ENCODE measurements at regions not wholly inside any gene's neighbourhood (a gene's known extent, or its start where the extent isn't known, plus 50 kb on each side); places are given as distances from the start of the nearest gene placed in this dataset.

- Histone ChIP-seq H3K27ac (replicated peaks) (no peak overlapping the region), H3K27me3 (ENCODE audit: insufficient read depth, poor library complexity, severe bottlenecking) (no peaks in the 10 kb centered on the region), H3K4me3 (replicated peaks; ENCODE audit: insufficient read depth, low read length) (no peak overlapping the region)
- TF ChIP-seq SPI1 (IDR thresholded peaks at IDR 0.05; ENCODE audit: borderline replicate concordance, low read depth) (no peak), POLR2AphosphoS5 (IDR thresholded peaks at IDR 0.05; ENCODE audit: low read depth) (no peak), REST (IDR thresholded peaks at IDR 0.05; ENCODE audit: insufficient replicate concordance, low read depth) (no peak), CTCF (IDR thresholded peaks at IDR 0.05; ENCODE audit: insufficient read depth, low read length) (no peak), GABPA (IDR thresholded peaks at IDR 0.05; ENCODE audit: low read depth) (no peak)
- no peak for DNase-seq (ENCODE audit: low read depth in 1 of 2, low spot score in 1 of 2)
Measured at GRCh38 chr12:107526555-107527180, 158.9 kb upstream of the PWP1 start.

GRCh38 chr12:107528731-107529365 is 156.8 kb upstream of the PWP1 start:
- Histone ChIP-seq H3K27ac (replicated peaks) (no peak overlapping the region), H3K27me3 (ENCODE audit: insufficient read depth, poor library complexity, severe bottlenecking) (no peaks in the 10 kb centered on the region), H3K4me3 (replicated peaks; ENCODE audit: insufficient read depth, low read length) (no peak overlapping the region)
- DNase-seq (ENCODE audit: low read depth in 1 of 2, low spot score in 1 of 2) = no peak
- TF ChIP-seq GABPA (IDR thresholded peaks at IDR 0.05; ENCODE audit: low read depth) (no peak), SPI1 (IDR thresholded peaks at IDR 0.05; ENCODE audit: borderline replicate concordance, low read depth) (no peak), POLR2AphosphoS5 (IDR thresholded peaks at IDR 0.05; ENCODE audit: low read depth) (no peak), CTCF (IDR thresholded peaks at IDR 0.05; ENCODE audit: insufficient read depth, low read length) (no peak), REST (IDR thresholded peaks at IDR 0.05; ENCODE audit: insufficient replicate concordance, low read depth) (no peak)

GRCh38 chr12:107529991-107530390 is 155.6 kb upstream of the PWP1 start:
- no peak for DNase-seq (ENCODE audit: low read depth in 1 of 2, low spot score in 1 of 2)
- Histone ChIP-seq H3K27me3 (ENCODE audit: insufficient read depth, poor library complexity, severe bottlenecking) (no peaks in the 10 kb centered on the region), H3K4me3 (replicated peaks; ENCODE audit: insufficient read depth, low read length) (no peak overlapping the region), H3K27ac (replicated peaks) (no peak overlapping the region)
- no peak for TF ChIP-seq POLR2AphosphoS5 (IDR thresholded peaks at IDR 0.05; ENCODE audit: low read depth)
- TF ChIP-seq REST (IDR thresholded peaks at IDR 0.05; ENCODE audit: insufficient replicate concordance, low read depth) = no peak
- no peak for TF ChIP-seq CTCF (IDR thresholded peaks at IDR 0.05; ENCODE audit: insufficient read depth, low read length)
- TF ChIP-seq SPI1 (IDR thresholded peaks at IDR 0.05; ENCODE audit: borderline replicate concordance, low read depth) = no peak
- no peak for TF ChIP-seq GABPA (IDR thresholded peaks at IDR 0.05; ENCODE audit: low read depth)

All from HL-60 (cell line).